GM18861 (cell line): ENCODE measurements at regions not wholly inside any gene's neighbourhood (a gene's known extent, or its start where the extent isn't known, plus 50 kb on each side); places are given as distances from the start of the nearest gene placed in this dataset.

ENCODE experiments used
- ATAC-seq: cut with Tn5 transposase; IDR thresholded peaks from one replicate; pipeline ENCODE4 v1.9.1; 2021; ENCODE audit not compliant: unreplicated experiment

DNA sequence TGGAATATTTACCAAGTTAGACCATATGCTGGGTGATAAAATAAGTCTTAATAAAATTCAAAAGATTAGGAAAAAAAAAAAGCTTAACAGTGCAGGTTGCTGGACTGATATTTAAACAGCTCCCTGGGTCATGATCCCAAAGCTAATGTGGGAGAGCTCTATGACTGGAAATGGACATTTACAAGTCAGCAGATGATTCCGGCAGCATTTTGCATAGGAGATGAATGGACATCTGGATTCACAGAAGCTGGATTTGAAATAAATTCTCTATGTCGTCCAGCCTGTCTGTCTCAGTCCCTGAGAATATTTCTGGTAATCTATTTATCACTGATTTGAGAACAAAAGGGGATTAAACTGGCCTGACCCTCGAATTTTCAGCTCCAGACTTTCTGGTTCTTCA lies 52.3 kb upstream of the KLHL25 start:
- ATAC-seq: no peak

GRCh38 chr15:85849946-85850345 lies 55.2 kb upstream of the KLHL25 start:
- no peak for ATAC-seq

GRCh38 chr15:85852969-85853368 lies 58.2 kb upstream of the KLHL25 start:
- no peak for ATAC-seq

- ATAC-seq: peak; percentile 55
These were observed 59.8 kb upstream of the KLHL25 start for GRCh38 chr15:85854345-85855097.

- ATAC-seq: peak; percentile 90
These were observed 64.1 kb upstream of the KLHL25 start for GRCh38 chr15:85858586-85859375.

- no peak for ATAC-seq
These were observed 64.9 kb upstream of the KLHL25 start for GRCh38 chr15:85859671-85860070.

DNA sequence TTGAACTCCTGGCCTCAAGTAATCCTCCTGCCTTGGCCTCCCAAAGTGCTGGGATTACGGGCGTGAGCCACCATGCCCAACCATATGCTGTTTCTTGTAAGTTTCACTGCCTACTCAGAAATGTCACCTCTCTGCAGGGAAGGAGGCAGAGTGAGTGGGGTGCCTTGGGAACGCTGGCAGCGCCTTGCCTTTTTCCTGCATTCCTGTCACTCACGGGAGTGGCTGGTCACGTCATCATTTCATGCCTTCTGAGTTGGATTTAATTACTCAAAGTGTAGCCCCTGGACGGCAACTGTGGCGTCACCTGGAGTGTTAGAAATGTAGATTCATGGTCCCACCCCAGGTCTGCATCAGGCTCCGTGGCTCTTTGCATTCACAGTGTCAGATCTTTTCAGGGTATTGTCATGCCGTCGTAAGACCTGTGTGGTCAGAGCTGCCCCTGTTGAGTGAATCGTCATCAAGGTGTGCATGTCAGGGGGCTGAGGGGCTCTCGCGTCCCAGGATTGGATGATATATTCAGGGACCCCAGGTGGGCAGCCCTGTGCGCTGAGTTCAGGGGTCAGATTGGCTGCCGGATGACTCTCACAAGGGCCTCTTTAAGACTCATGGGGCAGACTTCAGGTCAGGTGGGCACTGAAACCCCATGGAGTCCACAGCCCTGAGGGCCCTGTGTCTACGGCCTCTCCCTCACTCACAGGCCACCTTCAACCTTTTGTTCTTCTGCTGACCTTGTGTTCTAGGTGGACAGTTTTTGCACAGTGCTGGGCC lies 65.9 kb upstream of the KLHL25 start:
- no peak for ATAC-seq

- ATAC-seq: no peak
These were observed 70.5 kb upstream of the KLHL25 start for GRCh38 chr15:85865070-85865684.

GRCh38 chr15:85867250-85867649 lies 72.5 kb upstream of the KLHL25 start:
- ATAC-seq: no peak

DNA sequence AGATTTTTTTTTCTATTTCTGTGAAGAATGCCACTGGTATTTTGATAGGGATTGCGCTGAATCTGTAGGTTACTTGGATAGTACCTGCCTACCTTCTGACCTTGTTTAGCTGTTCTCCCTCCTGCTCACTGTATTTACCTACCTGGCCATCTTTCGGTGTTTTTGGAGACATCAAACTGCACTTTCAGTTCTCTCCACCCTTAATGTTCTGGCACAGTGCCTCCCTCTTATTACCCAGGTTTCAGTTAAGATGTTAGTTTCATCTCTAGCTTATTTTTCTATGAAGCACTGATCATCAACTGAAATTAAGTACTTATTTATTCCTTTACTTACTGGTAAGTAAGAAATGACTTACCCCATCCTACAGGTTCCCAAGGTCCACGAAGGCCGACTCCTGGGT lies 74.4 kb upstream of the KLHL25 start:
- ATAC-seq: no peak

DNA sequence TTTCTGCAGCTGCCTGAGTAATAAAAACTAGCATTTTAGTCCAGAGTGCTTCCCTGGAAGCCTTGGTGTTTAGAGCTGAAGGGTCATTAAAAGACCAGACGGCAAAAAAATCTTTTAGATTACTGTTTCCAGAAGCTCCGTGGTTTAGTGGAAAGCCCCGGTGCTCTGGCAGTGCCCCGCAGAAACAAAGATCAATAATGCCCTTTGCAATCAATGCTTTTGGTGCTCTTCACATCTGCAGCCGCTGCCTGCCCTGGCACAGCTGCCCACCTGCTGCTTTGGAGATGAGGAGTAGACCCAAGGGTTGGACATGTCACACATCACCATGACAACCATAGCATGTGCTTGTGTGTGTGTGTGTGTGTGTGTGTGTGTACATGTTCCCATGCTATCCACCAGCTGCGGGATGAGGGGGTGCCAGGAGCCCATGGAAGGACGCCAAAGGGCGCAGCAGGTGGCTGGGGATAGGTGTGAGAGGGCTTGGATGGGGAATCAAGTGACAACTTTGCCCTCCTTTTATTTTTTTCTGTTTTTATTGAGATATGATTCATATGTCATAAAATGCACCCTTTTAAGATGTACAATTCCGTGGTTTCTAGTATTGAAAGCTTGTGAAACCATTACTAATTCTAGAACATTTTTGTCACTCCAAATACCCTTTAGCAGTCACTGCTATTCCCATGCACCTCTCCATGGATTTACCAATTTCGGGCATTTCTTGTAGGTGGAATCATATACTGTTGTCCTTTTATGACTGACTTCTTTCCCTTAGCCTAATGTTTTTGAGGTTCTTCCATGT lies 75.7 kb upstream of the KLHL25 start:
- no peak for ATAC-seq

- peak; percentile 57 for ATAC-seq
These were observed 76.8 kb upstream of the KLHL25 start for GRCh38 chr15:85871545-85871944.

DNA sequence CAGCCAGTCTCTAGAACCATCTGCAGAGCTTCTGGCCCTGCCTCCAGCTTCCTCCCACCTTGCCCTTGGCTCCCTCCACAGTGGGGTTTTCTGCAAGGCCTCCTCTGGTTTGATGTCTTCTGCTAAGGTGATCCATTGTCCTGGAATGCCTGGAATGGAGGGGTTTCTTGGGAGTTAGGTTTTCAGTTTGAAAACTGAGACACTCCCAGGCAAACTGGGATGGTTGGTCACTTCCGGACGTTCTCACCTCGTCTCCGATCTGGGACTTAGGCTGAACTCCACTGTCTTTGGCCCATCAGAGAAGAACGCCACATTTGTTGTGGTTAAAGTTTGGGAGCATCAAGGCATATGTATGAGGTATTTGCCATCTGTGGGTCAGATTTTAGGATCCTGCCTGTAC lies 77.4 kb upstream of the KLHL25 start:
- no peak for ATAC-seq

GRCh38 chr15:85874236-85874635 lies 79.5 kb upstream of the KLHL25 start:
- no peak for ATAC-seq

DNA sequence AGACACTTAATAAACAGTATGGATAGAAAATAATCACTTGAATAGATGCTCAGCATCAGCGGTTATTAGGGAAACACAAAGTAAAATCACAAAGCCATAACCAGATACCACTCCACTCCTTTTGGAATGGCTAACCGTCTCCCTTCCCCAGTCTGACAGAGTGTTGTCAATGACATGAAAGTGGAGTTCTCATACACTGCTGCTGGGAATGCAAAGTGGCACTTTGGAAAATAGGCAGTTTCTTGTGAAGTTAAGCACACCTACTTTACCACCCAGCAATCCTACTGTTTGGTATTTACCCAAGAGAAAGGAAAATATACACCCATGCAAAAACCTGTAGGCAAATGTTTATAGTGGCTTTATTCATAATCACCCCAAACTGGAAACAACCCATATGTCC lies 81.0 kb upstream of the KLHL25 start:
- no peak for ATAC-seq

GRCh38 chr15:85878828-85879225 lies 84.1 kb upstream of the KLHL25 start:
- ATAC-seq: no peak

GRCh38 chr15:85879334-85880163 lies 84.8 kb upstream of the KLHL25 start:
- ATAC-seq: no peak

- no peak for ATAC-seq
These were observed 85.9 kb upstream of the KLHL25 start for GRCh38 chr15:85880501-85881190.

GRCh38 chr15:85886309-85886811 lies 91.6 kb upstream of the KLHL25 start:
- ATAC-seq: no peak
